ENCODE measurements at regions not wholly inside any gene's neighbourhood (a gene's known extent, or its start where the extent isn't known, plus 50 kb on each side); places are given as distances from the start of the nearest gene placed in this dataset.

DNA sequence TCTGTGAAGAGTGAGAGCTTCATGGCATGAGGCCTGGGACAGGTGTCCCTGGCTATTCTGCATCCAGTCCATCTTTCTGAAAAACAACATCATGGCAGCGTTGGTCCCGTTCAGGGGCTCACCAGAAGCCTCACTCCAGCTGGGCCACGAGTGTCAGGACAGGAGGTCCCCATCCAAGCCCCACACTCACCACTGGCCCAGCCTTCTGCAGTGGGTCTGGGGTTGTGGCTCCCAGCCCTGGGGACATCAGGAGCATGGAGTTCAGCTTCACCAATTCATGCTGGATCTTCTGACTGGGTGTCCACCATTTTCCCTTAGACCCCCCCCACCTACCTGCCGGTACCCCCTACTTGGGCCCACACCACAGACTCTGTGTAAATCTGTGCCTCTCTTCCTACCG is 400.3 kb downstream of the BRD1 start:
- H2BK120ac ChIP-seq (ENCODE audit: low read depth, low read length), result no peak overlapping the region
- no peak overlapping the region for H3K9ac ChIP-seq (ENCODE audit: low read depth, low read length, poor library complexity)
- no peak overlapping the region for H4K91ac ChIP-seq (ENCODE audit: low read depth, low read length, poor library complexity)
- H3K18ac ChIP-seq (ENCODE audit: low read length), result no peak overlapping the region
- H2AK5ac ChIP-seq (ENCODE audit: low read depth, low read length), result no peak overlapping the region
- H2BK12ac ChIP-seq (ENCODE audit: low read length), result no peak overlapping the region
- no CpG with 5 or more reads among the region's 5 CpGs for WGBS, 2 donors (ENCODE audit: extremely low coverage in 2 of 2, insufficient read length in 2 of 2, insufficient replicate concordance in 1 of 2)
- peak overlapping the region; percentile 39 for H3K14ac ChIP-seq (ENCODE audit: low read length)
- no peak overlapping the region for H2BK15ac ChIP-seq (ENCODE audit: low read length)
- H3K4me3 ChIP-seq (ENCODE audit: low read length in 2 of 2), result no peak overlapping the region
- H3K27me3 ChIP-seq (ENCODE audit: control insufficient read depth in 3 of 3, insufficient read depth in 3 of 3, low read depth in 1 of 3, low read length in 3 of 3), result peaks cover 0 to 5% (median 2%) of the 10 kb centered on the region in 3 experiments
- H3K23ac ChIP-seq (ENCODE audit: low read depth, low read length, poor library complexity), result no peak overlapping the region
- H3K9me3 ChIP-seq (replicated peaks in 1 of 2; ENCODE audit: control insufficient read depth in 2 of 2, insufficient read depth in 1 of 2, low read depth in 1 of 2, low read length in 2 of 2), result no peaks in the 10 kb centered on the region
- no peaks in the 10 kb centered on the region for H3K36me3 ChIP-seq (replicated peaks in 1 of 2; ENCODE audit: control insufficient read depth in 2 of 2, insufficient read depth in 2 of 2, low read length in 2 of 2)
- no peaks in the 10 kb centered on the region for H3K4me1 ChIP-seq (ENCODE audit: control insufficient read depth in 2 of 2, insufficient read depth in 1 of 2, low read depth in 1 of 2, low read length in 2 of 2)
- no peak overlapping the region for H3K4me2 ChIP-seq (ENCODE audit: insufficient read depth, low read length, poor library complexity, severe bottlenecking)
- no peak overlapping the region for H4K8ac ChIP-seq (ENCODE audit: low read depth, low read length)
- H2AFZ ChIP-seq (ENCODE audit: low read length), result no peak overlapping the region
- H3K79me1 ChIP-seq (ENCODE audit: low read depth, low read length), result no peaks in the 10 kb centered on the region
- H2BK5ac ChIP-seq (ENCODE audit: low read length), result no peak overlapping the region
- H3K27ac ChIP-seq (replicated peaks; ENCODE audit: low read length), result no peak overlapping the region
- DNase-seq (ENCODE audit: low spot score), result no peak
- H3K4ac ChIP-seq (ENCODE audit: low read length), result no peak overlapping the region

DNA sequence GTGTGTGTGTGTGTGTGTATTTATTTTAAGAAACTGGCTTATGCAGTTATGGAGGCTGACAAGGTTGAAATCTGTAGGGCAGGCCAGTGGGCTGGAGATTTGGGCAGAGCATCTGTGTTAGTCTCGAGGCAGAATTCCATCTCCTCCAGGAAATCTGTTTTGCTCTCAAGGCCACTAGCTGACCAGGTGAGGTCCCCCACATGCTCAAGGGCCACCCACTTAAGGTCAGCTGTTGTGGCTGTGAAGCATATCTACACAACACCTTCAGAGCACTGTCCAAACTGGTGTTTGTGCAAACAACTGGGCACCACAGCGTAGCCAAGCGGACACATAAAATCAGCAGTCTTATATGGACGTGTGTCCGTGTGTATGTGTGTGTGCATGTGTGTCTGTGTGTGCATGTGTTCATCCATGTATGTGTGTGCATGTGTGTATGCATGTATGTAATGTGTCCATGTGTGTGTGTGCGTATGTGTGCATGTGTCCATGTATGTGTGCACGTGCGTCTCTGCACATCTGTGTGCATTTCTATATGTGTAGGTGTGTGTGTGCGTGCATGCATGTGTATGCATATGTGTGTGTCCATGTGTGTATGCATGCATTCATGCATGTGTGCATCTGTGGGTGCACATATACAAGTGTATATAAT is 400.9 kb downstream of the BRD1 start:
- H3K4me3 ChIP-seq (ENCODE audit: low read length in 2 of 2), result peak overlapping the region in 1 of 2 donors; percentile 44
- H3K36me3 ChIP-seq (replicated peaks in 1 of 2; ENCODE audit: control insufficient read depth in 2 of 2, insufficient read depth in 2 of 2, low read length in 2 of 2), result no peaks in the 10 kb centered on the region
- H3K4ac ChIP-seq (ENCODE audit: low read length), result no peak overlapping the region
- H2BK120ac ChIP-seq (ENCODE audit: low read depth, low read length), result no peak overlapping the region
- no peak overlapping the region for H3K18ac ChIP-seq (ENCODE audit: low read length)
- H4K91ac ChIP-seq (ENCODE audit: low read depth, low read length, poor library complexity), result no peak overlapping the region
- no peaks in the 10 kb centered on the region for H3K4me1 ChIP-seq (ENCODE audit: control insufficient read depth in 2 of 2, insufficient read depth in 1 of 2, low read depth in 1 of 2, low read length in 2 of 2)
- no peak overlapping the region for H2BK5ac ChIP-seq (ENCODE audit: low read length)
- H3K27me3 ChIP-seq (ENCODE audit: control insufficient read depth in 3 of 3, insufficient read depth in 3 of 3, low read depth in 1 of 3, low read length in 3 of 3), result peaks cover 0 to 5% (median 2%) of the 10 kb centered on the region in 3 experiments
- no peaks in the 10 kb centered on the region for H3K9me3 ChIP-seq (replicated peaks in 1 of 2; ENCODE audit: control insufficient read depth in 2 of 2, insufficient read depth in 1 of 2, low read depth in 1 of 2, low read length in 2 of 2)
- H3K4me2 ChIP-seq (ENCODE audit: insufficient read depth, low read length, poor library complexity, severe bottlenecking), result no peak overlapping the region
- no peak overlapping the region for H2AK5ac ChIP-seq (ENCODE audit: low read depth, low read length)
- WGBS, 2 donors (ENCODE audit: extremely low coverage in 2 of 2, insufficient read length in 2 of 2, insufficient replicate concordance in 1 of 2), result no CpG with 5 or more reads among the region's 9 CpGs
- H2BK15ac ChIP-seq (ENCODE audit: low read length), result no peak overlapping the region
- no peak overlapping the region for H2BK12ac ChIP-seq (ENCODE audit: low read length)
- no peak overlapping the region for H2AFZ ChIP-seq (ENCODE audit: low read length)
- H3K27ac ChIP-seq (replicated peaks; ENCODE audit: low read length), result no peak overlapping the region
- DNase-seq (ENCODE audit: low spot score), result no peak
- no peak overlapping the region for H3K23ac ChIP-seq (ENCODE audit: low read depth, low read length, poor library complexity)
- peak overlapping the region; percentile 39 for H3K14ac ChIP-seq (ENCODE audit: low read length)
- H3K9ac ChIP-seq (ENCODE audit: low read depth, low read length, poor library complexity), result peak overlapping the region; percentile 65
- H4K8ac ChIP-seq (ENCODE audit: low read depth, low read length), result peak overlapping the region; percentile 52
- H3K79me1 ChIP-seq (ENCODE audit: low read depth, low read length), result no peaks in the 10 kb centered on the region

DNA sequence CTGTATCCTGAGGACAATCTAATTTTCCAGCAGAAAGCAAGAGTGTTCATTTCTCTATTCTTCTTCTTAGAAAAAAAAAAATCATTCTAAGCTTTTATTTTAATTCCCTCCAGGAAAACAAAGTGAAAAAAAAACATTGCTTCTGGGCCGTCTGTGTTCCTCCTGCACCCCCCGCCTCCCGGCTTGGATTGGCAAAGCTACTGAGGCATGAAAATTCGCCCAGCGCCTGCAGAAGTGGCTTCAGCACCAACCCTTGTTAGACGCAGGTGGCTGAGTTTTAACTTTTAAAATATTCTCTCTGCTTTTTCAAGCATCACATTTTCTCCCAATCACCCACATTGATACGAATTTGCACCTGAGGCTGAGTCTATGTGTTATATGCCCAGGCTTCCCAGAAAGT is 401.6 kb downstream of the BRD1 start:
- H3K23ac ChIP-seq (ENCODE audit: low read depth, low read length, poor library complexity), result no peak overlapping the region
- no peak for DNase-seq (ENCODE audit: low spot score)
- no peak overlapping the region for H2AFZ ChIP-seq (ENCODE audit: low read length)
- no peak overlapping the region for H4K91ac ChIP-seq (ENCODE audit: low read depth, low read length, poor library complexity)
- no peak overlapping the region for H3K4me3 ChIP-seq (ENCODE audit: low read length in 2 of 2)
- no peak overlapping the region for H2BK120ac ChIP-seq (ENCODE audit: low read depth, low read length)
- H2BK5ac ChIP-seq (ENCODE audit: low read length), result no peak overlapping the region
- H3K9ac ChIP-seq (ENCODE audit: low read depth, low read length, poor library complexity), result no peak overlapping the region
- H3K18ac ChIP-seq (ENCODE audit: low read length), result no peak overlapping the region
- no peak overlapping the region for H4K8ac ChIP-seq (ENCODE audit: low read depth, low read length)
- H2BK12ac ChIP-seq (ENCODE audit: low read length), result no peak overlapping the region
- no peak overlapping the region for H3K4me2 ChIP-seq (ENCODE audit: insufficient read depth, low read length, poor library complexity, severe bottlenecking)
- H2AK5ac ChIP-seq (ENCODE audit: low read depth, low read length), result no peak overlapping the region
- no peak overlapping the region for H3K4ac ChIP-seq (ENCODE audit: low read length)
- no peak overlapping the region for H2BK15ac ChIP-seq (ENCODE audit: low read length)
- no peaks in the 10 kb centered on the region for H3K79me1 ChIP-seq (ENCODE audit: low read depth, low read length)
- no peaks in the 10 kb centered on the region for H3K36me3 ChIP-seq (replicated peaks in 1 of 2; ENCODE audit: control insufficient read depth in 2 of 2, insufficient read depth in 2 of 2, low read length in 2 of 2)
- H3K14ac ChIP-seq (ENCODE audit: low read length), result no peak overlapping the region
- H3K27ac ChIP-seq (replicated peaks; ENCODE audit: low read length), result no peak overlapping the region
- H3K9me3 ChIP-seq (replicated peaks in 1 of 2; ENCODE audit: control insufficient read depth in 2 of 2, insufficient read depth in 1 of 2, low read depth in 1 of 2, low read length in 2 of 2), result no peaks in the 10 kb centered on the region
- WGBS, 2 donors (ENCODE audit: extremely low coverage in 2 of 2, insufficient read length in 2 of 2, insufficient replicate concordance in 1 of 2), result no CpG with 5 or more reads among the region's 7 CpGs
- H3K27me3 ChIP-seq (ENCODE audit: control insufficient read depth in 3 of 3, insufficient read depth in 3 of 3, low read depth in 1 of 3, low read length in 3 of 3), result peaks cover 0 to 5% (median 2%) of the 10 kb centered on the region in 3 experiments
- no peaks in the 10 kb centered on the region for H3K4me1 ChIP-seq (ENCODE audit: control insufficient read depth in 2 of 2, insufficient read depth in 1 of 2, low read depth in 1 of 2, low read length in 2 of 2)

DNA sequence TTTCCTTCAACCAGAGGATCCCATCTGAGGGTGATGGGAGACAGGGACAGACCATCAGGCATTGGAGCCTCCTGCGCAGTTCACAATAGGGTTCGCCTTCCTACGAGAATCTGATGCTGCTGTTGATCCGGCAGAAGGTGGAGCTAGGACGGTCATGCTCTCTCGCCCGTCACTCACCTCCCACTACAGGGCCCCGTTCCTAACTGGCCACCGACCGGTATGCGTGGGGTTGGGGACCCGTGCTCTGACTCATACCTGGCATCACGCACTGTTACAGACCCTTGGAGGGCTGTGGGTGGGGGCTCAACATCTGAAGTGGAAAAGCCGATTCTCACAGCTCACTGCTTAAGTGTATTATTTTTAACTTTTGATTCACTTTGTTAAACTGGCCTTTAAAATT is 402.3 kb downstream of the BRD1 start:
- H4K91ac ChIP-seq (ENCODE audit: low read depth, low read length, poor library complexity), result no peak overlapping the region
- DNase-seq (ENCODE audit: low spot score), result no peak
- H3K36me3 ChIP-seq (replicated peaks in 1 of 2; ENCODE audit: control insufficient read depth in 2 of 2, insufficient read depth in 2 of 2, low read length in 2 of 2), result no peaks in the 10 kb centered on the region
- no CpG with 5 or more reads among the region's 14 CpGs for WGBS, 2 donors (ENCODE audit: extremely low coverage in 2 of 2, insufficient read length in 2 of 2, insufficient replicate concordance in 1 of 2)
- H2AK5ac ChIP-seq (ENCODE audit: low read depth, low read length), result no peak overlapping the region
- no peaks in the 10 kb centered on the region for H3K79me1 ChIP-seq (ENCODE audit: low read depth, low read length)
- no peaks in the 10 kb centered on the region for H3K9me3 ChIP-seq (replicated peaks in 1 of 2; ENCODE audit: control insufficient read depth in 2 of 2, insufficient read depth in 1 of 2, low read depth in 1 of 2, low read length in 2 of 2)
- H2AFZ ChIP-seq (ENCODE audit: low read length), result no peak overlapping the region
- H3K27me3 ChIP-seq (ENCODE audit: control insufficient read depth in 3 of 3, insufficient read depth in 3 of 3, low read depth in 1 of 3, low read length in 3 of 3), result peaks cover 0 to 5% (median 2%) of the 10 kb centered on the region in 3 experiments
- no peak overlapping the region for H2BK120ac ChIP-seq (ENCODE audit: low read depth, low read length)
- no peak overlapping the region for H3K27ac ChIP-seq (replicated peaks; ENCODE audit: low read length)
- no peak overlapping the region for H3K14ac ChIP-seq (ENCODE audit: low read length)
- no peak overlapping the region for H3K18ac ChIP-seq (ENCODE audit: low read length)
- no peak overlapping the region for H3K4me3 ChIP-seq (ENCODE audit: low read length in 2 of 2)
- H2BK5ac ChIP-seq (ENCODE audit: low read length), result no peak overlapping the region
- H2BK15ac ChIP-seq (ENCODE audit: low read length), result no peak overlapping the region
- no peak overlapping the region for H3K4ac ChIP-seq (ENCODE audit: low read length)
- H3K23ac ChIP-seq (ENCODE audit: low read depth, low read length, poor library complexity), result no peak overlapping the region
- no peak overlapping the region for H4K8ac ChIP-seq (ENCODE audit: low read depth, low read length)
- no peak overlapping the region for H3K9ac ChIP-seq (ENCODE audit: low read depth, low read length, poor library complexity)
- no peaks in the 10 kb centered on the region for H3K4me1 ChIP-seq (ENCODE audit: control insufficient read depth in 2 of 2, insufficient read depth in 1 of 2, low read depth in 1 of 2, low read length in 2 of 2)
- H3K4me2 ChIP-seq (ENCODE audit: insufficient read depth, low read length, poor library complexity, severe bottlenecking), result no peak overlapping the region
- H2BK12ac ChIP-seq (ENCODE audit: low read length), result no peak overlapping the region
